SHP77 (cell line): ENCODE measurements at regions not wholly inside any gene's neighbourhood (a gene's known extent, or its start where the extent isn't known, plus 50 kb on each side); places are given as distances from the start of the nearest gene placed in this dataset.
"Not testable (repeated sequence)": the region's sequence is repeated elsewhere in the genome, so short reads cannot be mapped to it uniquely, and the experiment has no call there.

Source experiments
- DNase-seq, 2 experiments: peaks; one replicate each; lab custom pipeline; 2025; lab: John Stamatoyannopoulos, UW

GRCh38 chr12:91452464-91452863, 269.8 kb upstream of the DCN start:
- DNase-seq: not testable (repeated sequence)

- no peak for DNase-seq
Observed at GRCh38 chr12:91441993-91442952, 259.7 kb upstream of the DCN start.

GRCh38 chr12:91441246-91441645, 258.6 kb upstream of the DCN start:
- DNase-seq: no peak

GRCh38 chr12:91434081-91434480, 251.5 kb upstream of the DCN start:
- no peak for DNase-seq

GRCh38 chr12:91432755-91433154, 250.1 kb upstream of the DCN start:
- DNase-seq: no peak

- DNase-seq: no peak
Observed at GRCh38 chr12:91432089-91432488, 249.5 kb upstream of the DCN start.

GRCh38 chr12:91424506-91424905, 241.9 kb upstream of the DCN start:
- no peak for DNase-seq

- DNase-seq: no peak
Observed at GRCh38 chr12:91423693-91424050, 241.1 kb upstream of the DCN start.

- DNase-seq: no peak
Observed at GRCh38 chr12:91422811-91423692, 240.4 kb upstream of the DCN start.

- no peak for DNase-seq
Observed at GRCh38 chr12:91422127-91422526, 239.5 kb upstream of the DCN start.

- DNase-seq: no peak
Observed at GRCh38 chr12:91419809-91420208, 237.2 kb upstream of the DCN start.

GRCh38 chr12:91418221-91419090, 235.8 kb upstream of the DCN start:
- DNase-seq: no peak

GRCh38 chr12:91417650-91418049, 235.0 kb upstream of the DCN start:
- no peak for DNase-seq

- no peak for DNase-seq
Observed at GRCh38 chr12:91414636-91415035, 232.0 kb upstream of the DCN start.

GRCh38 chr12:91413581-91414546, 231.2 kb upstream of the DCN start:
- DNase-seq: no peak

GRCh38 chr12:91406920-91407341, 224.3 kb upstream of the DCN start:
- DNase-seq: no peak

- DNase-seq: no peak
Observed at GRCh38 chr12:91404441-91404840, 221.8 kb upstream of the DCN start.

- DNase-seq: no peak
Observed at GRCh38 chr12:91401190-91401589, 218.6 kb upstream of the DCN start.

GRCh38 chr12:91400271-91400670, 217.7 kb upstream of the DCN start:
- DNase-seq: no peak

- no peak for DNase-seq
Observed at GRCh38 chr12:91397866-91398532, 215.4 kb upstream of the DCN start.
